ENCODE measurements at regions not wholly inside any gene's neighbourhood (a gene's known extent, or its start where the extent isn't known, plus 50 kb on each side); places are given as distances from the start of the nearest gene placed in this dataset.

GRCh38 chrX:122625239-122625638, 558.8 kb upstream of the GRIA3 start:
- no peaks in the 10 kb centered on the region for H3K9me3 ChIP-seq
- H3K4me3 ChIP-seq, result no peak overlapping the region
- no peaks in the 10 kb centered on the region for H3K4me1 ChIP-seq
- 67 to 79% (median 73%) methylated on average over 2 of the region's 2 CpGs for WGBS, 5 donors
- H3K27me3 ChIP-seq (replicated peaks in 1 of 7), result no peaks in the 10 kb centered on the region
- no peaks in the 10 kb centered on the region for H3K36me3 ChIP-seq
- TF ChIP-seq POLR2A (IDR thresholded peaks at IDR 0.05) (no peak), POLR2AphosphoS5 (IDR thresholded peaks at IDR 0.05) (no peak), CTCF (IDR thresholded peaks at IDR 0.05 in 8 of 11, conservative IDR thresholded peaks at IDR 0.05 in 3 of 11) (no peak)
- intact Hi-C loops (cut with DNase I; ENCODE audit: low total_unique reads), result no loop called here
- H3K27ac ChIP-seq, result no peak overlapping the region
- DNase-seq, result no peak

GRCh38 chrX:122625821-122626220, 558.3 kb upstream of the GRIA3 start:
- H3K27me3 ChIP-seq (replicated peaks in 1 of 7), result no peaks in the 10 kb centered on the region
- no peaks in the 10 kb centered on the region for H3K9me3 ChIP-seq
- H3K27ac ChIP-seq, result no peak overlapping the region
- TF ChIP-seq CTCF (IDR thresholded peaks at IDR 0.05 in 8 of 11, conservative IDR thresholded peaks at IDR 0.05 in 3 of 11) (no peak), POLR2AphosphoS5 (IDR thresholded peaks at IDR 0.05) (no peak), POLR2A (IDR thresholded peaks at IDR 0.05) (no peak)
- DNase-seq, result no peak
- 24 to 63% (median 52%) methylated on average over 3 of the region's 3 CpGs for WGBS, 5 donors
- no peaks in the 10 kb centered on the region for H3K36me3 ChIP-seq
- intact Hi-C loops (cut with DNase I; ENCODE audit: low total_unique reads), result no loop called here
- no peak overlapping the region for H3K4me3 ChIP-seq
- no peaks in the 10 kb centered on the region for H3K4me1 ChIP-seq

- WGBS, 5 donors, result 37 to 84% (median 57%) methylated on average over 1 of the region's 1 CpG
- Histone ChIP-seq H3K36me3 (no peaks in the 10 kb centered on the region), H3K4me3 (no peak overlapping the region), H3K9me3 (no peaks in the 10 kb centered on the region), H3K27me3 (replicated peaks in 1 of 7) (no peaks in the 10 kb centered on the region), H3K27ac (no peak overlapping the region), H3K4me1 (no peaks in the 10 kb centered on the region)
- TF ChIP-seq CTCF (IDR thresholded peaks at IDR 0.05 in 8 of 11, conservative IDR thresholded peaks at IDR 0.05 in 3 of 11) (no peak), POLR2AphosphoS5 (IDR thresholded peaks at IDR 0.05) (no peak), POLR2A (IDR thresholded peaks at IDR 0.05) (no peak)
- intact Hi-C loops (cut with DNase I; ENCODE audit: low total_unique reads), result no loop called here
- DNase-seq, result no peak
Observed at GRCh38 chrX:122626871-122627270, 557.2 kb upstream of the GRIA3 start.

GRCh38 chrX:122641136-122641535, 542.9 kb upstream of the GRIA3 start:
- Histone ChIP-seq H3K4me1 (no peaks in the 10 kb centered on the region), H3K4me3 (no peak overlapping the region), H3K27me3 (replicated peaks in 1 of 7) (no peaks in the 10 kb centered on the region), H3K36me3 (no peaks in the 10 kb centered on the region), H3K27ac (no peak overlapping the region), H3K9me3 (no peaks in the 10 kb centered on the region)
- no peak for TF ChIP-seq CTCF (IDR thresholded peaks at IDR 0.05 in 8 of 11, conservative IDR thresholded peaks at IDR 0.05 in 3 of 11)
- TF ChIP-seq POLR2A (IDR thresholded peaks at IDR 0.05), result no peak
- TF ChIP-seq POLR2AphosphoS5 (IDR thresholded peaks at IDR 0.05), result no peak
- DNase-seq, result no peak
- WGBS, 5 donors, result 50 to 85% (median 70%) methylated on average over 2 of the region's 2 CpGs
- intact Hi-C loops (cut with DNase I; ENCODE audit: low total_unique reads), result no loop called here

All from spleen (tissue), 11 donors.